GM21390 (cell line): ENCODE measurements at regions not wholly inside any gene's neighbourhood (a gene's known extent, or its start where the extent isn't known, plus 50 kb on each side); places are given as distances from the start of the nearest gene placed in this dataset.

ENCODE experiments used
- ATAC-seq: cut with Tn5 transposase; IDR thresholded peaks from one replicate; pipeline ENCODE4 v1.9.1; 2021; ENCODE audit not compliant: unreplicated experiment

DNA sequence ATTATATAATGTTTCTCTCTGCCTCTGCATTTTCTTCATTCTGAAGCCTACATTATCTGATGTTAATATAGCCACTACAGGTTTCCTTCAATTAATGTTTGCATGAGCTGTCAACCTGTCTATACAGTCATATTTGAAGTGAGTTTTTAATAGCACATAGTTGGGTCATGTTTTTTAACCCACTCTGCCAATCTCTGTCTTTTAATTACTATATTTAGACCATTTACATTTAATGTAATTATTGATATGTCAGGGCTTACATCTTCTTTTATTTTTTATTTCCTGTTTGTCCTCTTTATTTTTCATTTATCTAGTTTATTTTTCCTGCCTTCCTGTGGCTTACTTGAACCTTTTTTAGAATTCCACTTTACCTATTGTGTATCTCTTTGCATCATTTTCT, 124.3 kb upstream of the PDE1C start:
- ATAC-seq: no peak

- no peak for ATAC-seq
Measured at GRCh38 chr7:32191305-32191704, 121.1 kb upstream of the PDE1C start.

DNA sequence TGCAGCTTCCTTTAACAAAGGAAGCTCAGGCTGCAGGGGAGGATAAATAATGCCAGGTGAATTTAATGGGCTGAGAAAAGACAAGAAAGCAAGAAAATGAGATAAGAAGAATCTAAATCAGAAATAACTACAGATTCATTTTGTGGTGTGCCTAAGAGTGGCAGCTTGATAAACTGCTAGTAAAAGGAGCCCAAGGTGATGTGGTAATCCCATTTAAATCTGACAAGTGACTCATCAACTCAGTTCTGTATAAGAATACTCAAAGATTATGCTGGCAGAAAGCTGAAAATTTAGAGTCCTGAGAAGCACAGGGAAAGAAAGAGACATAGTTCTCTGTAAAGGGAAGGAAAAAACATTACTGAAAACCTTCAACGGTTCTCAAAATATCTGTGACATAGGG, 109.4 kb upstream of the PDE1C start:
- no peak for ATAC-seq

DNA sequence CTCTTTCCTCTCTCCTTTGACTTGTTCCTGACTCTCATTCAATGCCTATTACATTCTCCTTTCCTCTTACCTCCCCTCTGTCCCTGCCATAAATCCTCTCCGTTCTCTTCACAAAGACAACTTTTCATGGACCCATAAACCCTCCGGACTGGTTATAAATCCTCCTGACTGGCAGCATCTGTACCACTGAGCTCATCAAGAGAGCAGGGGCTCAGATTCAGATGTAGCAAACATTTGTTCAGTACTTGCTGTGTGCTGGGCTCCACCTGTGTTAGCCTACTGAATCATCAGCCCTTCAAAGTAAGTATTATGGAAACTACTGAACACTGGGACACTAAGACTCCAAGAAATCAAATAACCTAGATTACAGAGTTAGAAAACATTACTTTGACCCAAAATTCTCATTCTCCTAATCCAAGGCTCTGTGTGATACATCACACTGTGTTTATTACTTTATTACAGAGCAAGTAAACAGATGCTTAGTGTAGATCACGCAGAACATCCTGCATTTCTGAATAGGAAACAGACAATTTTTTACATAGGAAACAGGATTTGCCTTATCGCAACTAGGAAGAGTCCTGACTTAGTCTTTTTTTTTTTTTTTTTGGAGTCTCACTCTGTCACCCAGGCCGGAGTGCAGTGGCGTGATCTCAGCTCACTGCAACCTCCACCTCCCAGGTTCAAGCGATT, 108.6 kb upstream of the PDE1C start:
- no peak for ATAC-seq

DNA sequence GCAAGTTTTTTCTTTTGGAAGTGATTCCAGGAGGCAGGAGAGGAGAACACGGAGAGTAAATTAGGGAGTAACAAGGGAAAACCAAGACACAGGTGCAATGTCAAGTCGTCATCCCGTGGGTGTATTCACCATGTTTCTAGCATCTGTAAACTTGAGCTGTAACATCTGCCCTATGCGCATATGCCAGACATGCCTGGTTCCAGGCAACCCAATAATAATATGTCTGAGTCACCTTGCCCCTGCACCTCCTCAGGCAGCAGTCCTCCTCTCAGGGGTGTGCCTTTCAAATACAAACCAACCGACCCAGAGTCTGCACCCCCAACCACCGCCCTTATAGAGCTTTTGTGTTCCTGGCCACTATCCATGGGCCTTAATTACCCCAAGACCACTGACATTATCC, 107.0 kb upstream of the PDE1C start:
- ATAC-seq: no peak

- no peak for ATAC-seq
Measured at GRCh38 chr7:32175099-32175498, 104.9 kb upstream of the PDE1C start.

DNA sequence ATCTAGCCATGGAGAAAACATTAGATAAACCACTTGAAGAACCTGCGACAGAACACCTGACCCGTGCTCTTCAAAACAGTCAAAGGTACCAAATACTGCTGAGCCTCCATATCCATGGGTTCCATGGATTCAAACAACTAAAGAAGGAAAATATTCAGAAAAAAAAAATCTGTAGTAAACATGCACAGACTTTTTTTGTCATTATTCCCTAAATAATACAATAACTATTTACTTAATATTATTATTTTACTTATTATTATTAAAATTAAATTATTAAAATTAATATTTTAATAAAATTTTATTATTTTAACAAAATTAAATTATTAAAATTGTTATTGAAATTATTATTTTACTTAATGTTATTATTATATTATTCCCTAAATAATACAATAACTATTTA, 101.0 kb upstream of the PDE1C start:
- ATAC-seq: no peak

GRCh38 chr7:32170838-32171237, 100.6 kb upstream of the PDE1C start:
- no peak for ATAC-seq

GRCh38 chr7:32169228-32169627, 99.0 kb upstream of the PDE1C start:
- no peak for ATAC-seq

DNA sequence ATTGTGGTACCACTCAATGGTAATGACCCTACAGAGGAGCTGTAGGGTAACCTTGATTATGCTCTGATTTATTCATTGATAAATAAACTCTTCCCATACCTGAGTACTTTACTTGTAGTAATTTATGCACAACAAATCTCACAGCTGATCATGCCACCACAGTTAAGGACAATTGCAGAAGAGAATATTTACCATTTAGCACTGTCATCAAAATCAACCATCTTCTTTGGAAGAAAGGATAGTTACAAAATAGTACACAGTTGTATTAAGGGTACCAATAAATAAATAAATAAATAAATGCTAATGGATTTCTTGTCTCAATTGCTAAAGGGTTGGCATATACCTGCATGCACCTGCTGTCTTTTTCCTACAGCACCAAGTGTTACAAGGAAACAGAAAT, 97.6 kb upstream of the PDE1C start:
- ATAC-seq: no peak

DNA sequence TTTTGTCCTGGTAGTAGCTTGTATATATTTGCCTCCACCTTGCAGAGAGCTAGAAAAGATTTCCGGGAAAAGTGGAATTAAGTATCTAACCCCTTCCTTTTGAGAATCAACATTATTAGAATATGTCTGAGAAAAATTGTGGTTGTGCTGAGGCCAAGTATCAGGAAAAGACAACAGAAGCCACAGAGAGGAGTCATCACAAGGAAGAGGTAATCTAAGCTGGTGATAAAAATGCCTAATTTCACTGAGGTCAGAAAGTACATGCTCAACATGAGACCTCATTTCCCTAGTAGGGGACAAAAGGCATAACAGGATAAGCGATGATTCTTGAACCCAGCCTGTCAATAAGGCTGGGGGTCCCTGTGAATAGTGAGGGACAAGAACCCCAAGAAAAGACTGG, 97.0 kb upstream of the PDE1C start:
- no peak for ATAC-seq

- no peak for ATAC-seq
Measured at GRCh38 chr7:32164341-32164996, 94.3 kb upstream of the PDE1C start.

- ATAC-seq: no peak
Measured at GRCh38 chr7:32163896-32164295, 93.7 kb upstream of the PDE1C start.

DNA sequence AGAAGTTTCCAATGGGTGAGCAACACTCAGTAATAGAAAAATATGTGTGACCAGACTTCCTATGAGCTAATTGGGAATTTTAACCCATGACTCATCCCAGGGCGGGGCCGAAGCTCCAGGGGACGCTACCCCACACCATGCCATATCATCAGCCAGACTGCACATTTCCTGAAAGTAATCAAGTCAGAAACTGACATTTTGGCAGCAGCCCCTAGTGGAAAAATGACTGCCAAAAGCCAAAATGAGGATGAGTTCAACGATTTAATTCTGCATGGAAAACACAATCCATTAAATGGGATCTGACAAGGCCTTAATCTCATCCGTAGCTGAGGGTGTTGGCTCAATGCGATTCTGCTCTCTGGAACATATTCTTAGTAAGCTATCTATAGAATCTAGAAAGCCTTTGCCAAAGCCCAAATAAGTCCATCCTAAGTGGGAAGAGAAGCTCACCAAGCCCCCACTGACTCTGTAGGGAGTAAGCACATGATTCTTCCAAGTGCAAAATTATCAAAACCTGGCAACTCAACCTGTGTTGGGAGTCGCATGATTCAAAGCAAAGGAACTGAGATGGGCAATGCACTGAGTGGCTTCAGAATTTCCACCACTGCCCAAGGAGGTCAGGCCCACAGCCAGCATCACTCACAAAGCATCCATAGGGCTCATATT, 93.1 kb upstream of the PDE1C start:
- ATAC-seq: no peak

- no peak for ATAC-seq
Measured at GRCh38 chr7:32161708-32162107, 91.5 kb upstream of the PDE1C start.

GRCh38 chr7:32158751-32159745, 88.8 kb upstream of the PDE1C start:
- ATAC-seq: no peak

GRCh38 chr7:32158076-32158475, 87.9 kb upstream of the PDE1C start:
- no peak for ATAC-seq

GRCh38 chr7:32155712-32156111, 85.5 kb upstream of the PDE1C start:
- ATAC-seq: no peak

GRCh38 chr7:32154797-32155196, 84.6 kb upstream of the PDE1C start:
- ATAC-seq: no peak

GRCh38 chr7:32153006-32153405, 82.8 kb upstream of the PDE1C start:
- ATAC-seq: no peak

- ATAC-seq: no peak
Measured at GRCh38 chr7:32152576-32152975, 82.4 kb upstream of the PDE1C start.
